Neural cell (in vitro differentiated cells): ENCODE measurements at regions not wholly inside any gene's neighbourhood (a gene's known extent, or its start where the extent isn't known, plus 50 kb on each side); places are given as distances from the start of the nearest gene placed in this dataset.

ENCODE experiments used
- H2AFZ ChIP-seq: fragments of 200-600, 300-800 bp; sonication (generic), shearing (Covaris generic); 2 replicates; pipeline ENCODE4 v1.6.0; 2014; ENCODE audit warnings: low read depth, mild to moderate bottlenecking, antibody characterized with exemption, low read length, moderate library complexity
- H3F3A ChIP-seq: fragments of 200-600 bp; shearing (Covaris generic); 2 replicates; pipeline ENCODE4 v1.6.1; 2016; ENCODE audit warnings: mild to moderate bottlenecking, moderate library complexity, mixed read lengths, antibody characterized with exemption, low read length; ENCODE audit not compliant: insufficient read depth, poor library complexity, severe bottlenecking
- H3K27ac ChIP-seq: fragments of 200-600, 300-800 bp; sonication (generic), shearing (Covaris generic); 2 replicates; pipeline ENCODE4 v1.5.1; 2014; ENCODE audit warnings: mild to moderate bottlenecking, low read length, moderate library complexity
- H3K27me3 ChIP-seq: fragments of 300-800, 200-600 bp; sonication (generic), shearing (Covaris generic); 2 replicates; pipeline ENCODE4 v1.6.0; 2014; ENCODE audit warnings: mild to moderate bottlenecking, low read depth, low read length, moderate library complexity; ENCODE audit not compliant: insufficient read depth
- H3K36me3 ChIP-seq: fragments of 300-800, 200-600 bp; sonication (generic), shearing (Covaris generic); 2 replicates; pipeline ENCODE4 v1.5.1; 2014; ENCODE audit warnings: mild to moderate bottlenecking, antibody characterized with exemption, low read length, moderate library complexity; ENCODE audit not compliant: insufficient read depth
- H3K4me2 ChIP-seq: fragments of 300-800, 200-600 bp; sonication (generic), shearing (Covaris generic); 2 replicates; pipeline ENCODE4 v1.6.0; 2014; ENCODE audit warnings: mild to moderate bottlenecking, low read length
- H3K4me3 ChIP-seq: fragments of 300-800, 200-600 bp; sonication (generic), shearing (Covaris generic); 2 replicates; pipeline ENCODE4 v1.5.1; 2014; ENCODE audit warnings: mild to moderate bottlenecking, low read length, moderate library complexity
- H3K79me2 ChIP-seq: fragments of 200-600 bp; shearing (Covaris generic); replicated peaks from 2 replicates; pipeline ENCODE4 v1.6.0; 2014; ENCODE audit warnings: mild to moderate bottlenecking, low read length, moderate library complexity; ENCODE audit not compliant: insufficient read depth
- H3K9ac ChIP-seq: fragments of 300-800, 200-600 bp; sonication (generic), shearing (Covaris generic); 2 replicates; pipeline ENCODE4 v1.6.1; 2016; ENCODE audit warnings: mild to moderate bottlenecking, low read length, mixed read lengths
- H3K9me2 ChIP-seq: fragments of 200-600 bp; shearing (Covaris generic); 2 replicates; pipeline ENCODE4 v1.6.1; 2016; ENCODE audit warnings: mild to moderate bottlenecking, low read length, mixed read lengths; ENCODE audit not compliant: insufficient read depth
- H3K9me3 ChIP-seq: fragments of 200-600, 300-800 bp; sonication (generic), shearing (Covaris generic); 2 replicates; pipeline ENCODE4 v1.6.1; 2016; ENCODE audit warnings: mild to moderate bottlenecking, mixed run types, low read length, moderate library complexity, mixed read lengths
- H4K20me1 ChIP-seq: fragments of 200-600 bp; shearing (Covaris generic); 2 replicates; pipeline ENCODE4 v1.6.1; 2016; ENCODE audit warnings: mild to moderate bottlenecking, mixed run types; ENCODE audit not compliant: insufficient read depth
- EP300 ChIP-seq: fragments of 450-650 bp; conservative IDR thresholded peaks from 2 replicates; pipeline ENCODE4 v1.6.1; 2014; ENCODE audit warnings: antibody characterized with exemption, mild to moderate bottlenecking, moderate library complexity; ENCODE audit not compliant: poor library complexity, severe bottlenecking
- EZH2 ChIP-seq: fragments of 200-600, 300-800 bp; shearing (Covaris generic), sonication (generic); IDR thresholded peaks from 2 replicates; pipeline ENCODE4 v1.6.1; 2014; ENCODE audit warnings: antibody characterized with exemption, low read length, borderline replicate concordance, mild to moderate bottlenecking; ENCODE audit not compliant: insufficient read depth, poor library complexity, severe bottlenecking
- MXI1 ChIP-seq: fragments of 450-650 bp; conservative IDR thresholded peaks from 2 replicates; pipeline ENCODE4 v1.6.1; 2014; ENCODE audit warnings: antibody characterized with exemption, mild to moderate bottlenecking; ENCODE audit not compliant: poor library complexity, severe bottlenecking
- POLR2AphosphoS5 ChIP-seq: IDR thresholded peaks from 2 replicates; pipeline ENCODE4 v1.6.1; 2012
- RAD21 ChIP-seq: fragments of 450-650 bp; conservative IDR thresholded peaks from 2 replicates; pipeline ENCODE4 v1.6.1; 2014; ENCODE audit warnings: antibody characterized with exemption, mild to moderate bottlenecking, moderate library complexity
- SMC3 ChIP-seq: fragments of 450-650 bp; conservative IDR thresholded peaks from 2 replicates; pipeline ENCODE4 v1.6.1; 2014; ENCODE audit warnings: antibody characterized with exemption, mild to moderate bottlenecking, moderate library complexity; ENCODE audit not compliant: poor library complexity
- TAF1 ChIP-seq: IDR thresholded peaks from 2 replicates; pipeline ENCODE4 v1.6.1; 2012; ENCODE audit warnings: low read depth
- TF ChIP-seq, protein P1 (sequence below): IDR thresholded peaks from 2 replicates; pipeline ENCODE4 v1.6.1; 2012; ENCODE audit warnings: borderline replicate concordance
- TF ChIP-seq, protein P2 (sequence below): fragments of 450-650 bp; IDR thresholded peaks from 2 replicates; pipeline ENCODE4 v1.5.1; 2014; ENCODE audit warnings: antibody characterized with exemption, mild to moderate bottlenecking, moderate library complexity; ENCODE audit not compliant: poor library complexity, severe bottlenecking

GRCh38 chr5:158023266-158023665, 164.3 kb upstream of the CLINT1 start:
- Histone ChIP-seq H3F3A (no peaks in the 10 kb centered on the region), H2AFZ (no peak overlapping the region), H3K36me3 (no peaks in the 10 kb centered on the region), H3K27ac (no peak overlapping the region), H3K4me2 (no peak overlapping the region), H3K9ac (no peak overlapping the region), H3K4me3 (no peak overlapping the region), H4K20me1 (no peaks in the 10 kb centered on the region), H3K79me2 (no peaks in the 10 kb centered on the region), H3K9me2 (no peaks in the 10 kb centered on the region), H3K9me3 (no peaks in the 10 kb centered on the region), H3K27me3 (no peaks in the 10 kb centered on the region)
- no peak for TF ChIP-seq RAD21
- TF ChIP-seq, protein P1, sequence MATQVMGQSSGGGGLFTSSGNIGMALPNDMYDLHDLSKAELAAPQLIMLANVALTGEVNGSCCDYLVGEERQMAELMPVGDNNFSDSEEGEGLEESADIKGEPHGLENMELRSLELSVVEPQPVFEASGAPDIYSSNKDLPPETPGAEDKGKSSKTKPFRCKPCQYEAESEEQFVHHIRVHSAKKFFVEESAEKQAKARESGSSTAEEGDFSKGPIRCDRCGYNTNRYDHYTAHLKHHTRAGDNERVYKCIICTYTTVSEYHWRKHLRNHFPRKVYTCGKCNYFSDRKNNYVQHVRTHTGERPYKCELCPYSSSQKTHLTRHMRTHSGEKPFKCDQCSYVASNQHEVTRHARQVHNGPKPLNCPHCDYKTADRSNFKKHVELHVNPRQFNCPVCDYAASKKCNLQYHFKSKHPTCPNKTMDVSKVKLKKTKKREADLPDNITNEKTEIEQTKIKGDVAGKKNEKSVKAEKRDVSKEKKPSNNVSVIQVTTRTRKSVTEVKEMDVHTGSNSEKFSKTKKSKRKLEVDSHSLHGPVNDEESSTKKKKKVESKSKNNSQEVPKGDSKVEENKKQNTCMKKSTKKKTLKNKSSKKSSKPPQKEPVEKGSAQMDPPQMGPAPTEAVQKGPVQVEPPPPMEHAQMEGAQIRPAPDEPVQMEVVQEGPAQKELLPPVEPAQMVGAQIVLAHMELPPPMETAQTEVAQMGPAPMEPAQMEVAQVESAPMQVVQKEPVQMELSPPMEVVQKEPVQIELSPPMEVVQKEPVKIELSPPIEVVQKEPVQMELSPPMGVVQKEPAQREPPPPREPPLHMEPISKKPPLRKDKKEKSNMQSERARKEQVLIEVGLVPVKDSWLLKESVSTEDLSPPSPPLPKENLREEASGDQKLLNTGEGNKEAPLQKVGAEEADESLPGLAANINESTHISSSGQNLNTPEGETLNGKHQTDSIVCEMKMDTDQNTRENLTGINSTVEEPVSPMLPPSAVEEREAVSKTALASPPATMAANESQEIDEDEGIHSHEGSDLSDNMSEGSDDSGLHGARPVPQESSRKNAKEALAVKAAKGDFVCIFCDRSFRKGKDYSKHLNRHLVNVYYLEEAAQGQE, result no peak
- TF ChIP-seq EP300, result no peak
- TF ChIP-seq, protein P2, sequence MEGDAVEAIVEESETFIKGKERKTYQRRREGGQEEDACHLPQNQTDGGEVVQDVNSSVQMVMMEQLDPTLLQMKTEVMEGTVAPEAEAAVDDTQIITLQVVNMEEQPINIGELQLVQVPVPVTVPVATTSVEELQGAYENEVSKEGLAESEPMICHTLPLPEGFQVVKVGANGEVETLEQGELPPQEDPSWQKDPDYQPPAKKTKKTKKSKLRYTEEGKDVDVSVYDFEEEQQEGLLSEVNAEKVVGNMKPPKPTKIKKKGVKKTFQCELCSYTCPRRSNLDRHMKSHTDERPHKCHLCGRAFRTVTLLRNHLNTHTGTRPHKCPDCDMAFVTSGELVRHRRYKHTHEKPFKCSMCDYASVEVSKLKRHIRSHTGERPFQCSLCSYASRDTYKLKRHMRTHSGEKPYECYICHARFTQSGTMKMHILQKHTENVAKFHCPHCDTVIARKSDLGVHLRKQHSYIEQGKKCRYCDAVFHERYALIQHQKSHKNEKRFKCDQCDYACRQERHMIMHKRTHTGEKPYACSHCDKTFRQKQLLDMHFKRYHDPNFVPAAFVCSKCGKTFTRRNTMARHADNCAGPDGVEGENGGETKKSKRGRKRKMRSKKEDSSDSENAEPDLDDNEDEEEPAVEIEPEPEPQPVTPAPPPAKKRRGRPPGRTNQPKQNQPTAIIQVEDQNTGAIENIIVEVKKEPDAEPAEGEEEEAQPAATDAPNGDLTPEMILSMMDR, result no peak
- TF ChIP-seq TAF1, result no peak
- no peak for TF ChIP-seq SMC3
- TF ChIP-seq POLR2AphosphoS5, result no peak
- no peak for TF ChIP-seq EZH2
- no peak for TF ChIP-seq MXI1

DNA sequence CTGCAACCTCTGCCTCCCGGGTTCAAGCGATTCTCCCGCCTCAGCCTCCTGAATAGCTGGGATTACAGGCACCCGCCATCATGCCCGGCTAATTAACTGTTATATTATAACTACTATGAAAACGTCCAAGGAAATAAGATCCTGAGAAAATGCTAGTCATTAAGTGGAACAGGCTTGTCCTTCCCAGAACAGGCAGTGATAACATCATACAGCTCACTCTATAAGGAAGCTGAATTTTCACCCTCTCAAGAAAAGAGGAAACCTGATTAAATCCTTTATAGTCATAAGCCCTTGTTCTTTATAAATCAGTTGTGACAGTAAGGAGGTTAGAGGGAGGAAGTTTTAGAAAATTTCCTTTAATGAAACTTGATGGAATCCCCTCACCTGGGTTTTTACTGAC, 163.9 kb upstream of the CLINT1 start:
- Histone ChIP-seq H3K27me3 (no peaks in the 10 kb centered on the region), H3K9me3 (no peaks in the 10 kb centered on the region), H3K79me2 (no peaks in the 10 kb centered on the region), H2AFZ (no peak overlapping the region), H3K36me3 (no peaks in the 10 kb centered on the region), H3K9ac (no peak overlapping the region), H3F3A (no peaks in the 10 kb centered on the region), H3K4me3 (no peak overlapping the region), H4K20me1 (no peaks in the 10 kb centered on the region), H3K9me2 (no peaks in the 10 kb centered on the region), H3K27ac (no peak overlapping the region), H3K4me2 (no peak overlapping the region)
- TF ChIP-seq POLR2AphosphoS5, result no peak
- TF ChIP-seq, protein P1, result no peak
